IMR-90 (cell line): ENCODE measurements at regions not wholly inside any gene's neighbourhood (a gene's known extent, or its start where the extent isn't known, plus 50 kb on each side); places are given as distances from the start of the nearest gene placed in this dataset.

Experiments
- ATAC-seq: fragments of 200-7000 bp; cut with Tn5 transposase; 2 replicates; pipeline ENCODE4 v1.9.1; 2020; ENCODE audit warnings: low read depth, mild to moderate bottlenecking, moderate library complexity
- BruUV-seq: library from RNA; stranded (reverse); fragments of 400-500 nt; replicated peaks from 2 replicates; lab custom pipeline; 2021; lab: Mats Ljungman, UMichigan
- CTCF ChIA-PET: fragments of 300-600 bp; formaldehyde crosslinking; extraction: SDS; loops from one replicate; lab custom pipeline; 2021; ENCODE audit warnings: antibody characterized with exemption; lab: Yijun Ruan, JAX
- POLR2A ChIA-PET: fragments of 300-600 bp; sonication (Branson Sonifier 250); formaldehyde crosslinking; loops from one replicate; lab custom pipeline; 2022; ENCODE audit warnings: antibody characterized with exemption; ENCODE audit not compliant: unreplicated experiment; lab: Charles Lee
- DNase-seq: peaks from one replicate; pipeline ENCODE4 v3.0.0; 2013
- H2AFZ ChIP-seq: replicated peaks from 2 replicates; pipeline ENCODE3; 2013; ENCODE audit warnings: low read length, mild to moderate bottlenecking; ENCODE audit not compliant: poor library complexity
- H2AK5ac ChIP-seq: 2 replicates; pipeline ENCODE4 v1.6.1; 2013; ENCODE audit warnings: low read depth, low read length, inconsistent platforms
- H2AK9ac ChIP-seq: replicated peaks from 2 replicates; pipeline ENCODE3; 2013; ENCODE audit warnings: mild to moderate bottlenecking, low read depth, low read length, moderate library complexity; ENCODE audit not compliant: poor library complexity
- H2BK120ac ChIP-seq: 2 replicates; pipeline ENCODE4 v1.6.1; 2013; ENCODE audit warnings: low read depth, low read length, inconsistent platforms
- H2BK15ac ChIP-seq: 3 replicates; pipeline ENCODE4 v1.6.1; 2013; ENCODE audit warnings: low read depth, low read length, inconsistent platforms
- H2BK20ac ChIP-seq: 2 replicates; pipeline ENCODE4 v1.6.1; 2013; ENCODE audit warnings: low read depth, mild to moderate bottlenecking, inconsistent platforms, low read length, moderate library complexity
- H2BK5ac ChIP-seq: 2 replicates; pipeline ENCODE4 v1.6.1; 2013; ENCODE audit warnings: mild to moderate bottlenecking, low read depth, low read length, inconsistent platforms; ENCODE audit not compliant: poor library complexity, severe bottlenecking
- H3K14ac ChIP-seq: replicated peaks from 2 replicates; pipeline ENCODE4 v1.6.1; 2013; ENCODE audit warnings: low read depth, low read length, inconsistent platforms
- H3K18ac ChIP-seq: 2 replicates; pipeline ENCODE4 v1.6.1; 2013; ENCODE audit warnings: low read depth, low read length, control low read depth
- H3K23ac ChIP-seq: 2 replicates; pipeline ENCODE4 v1.6.1; 2013; ENCODE audit warnings: low read depth, low read length, inconsistent platforms
- H3K27ac ChIP-seq: 2 replicates; pipeline ENCODE4 v1.5.1; 2013; ENCODE audit warnings: mild to moderate bottlenecking, control low read depth, low read length; ENCODE audit not compliant: insufficient read depth
- H3K27me3 ChIP-seq: 2 replicates; pipeline ENCODE4 v1.6.1; 2013; ENCODE audit warnings: low read length; ENCODE audit not compliant: control insufficient read depth, insufficient read depth
- H3K36me3 ChIP-seq: 2 replicates; pipeline ENCODE4 v1.6.1; 2013; ENCODE audit warnings: low read length, mixed read lengths; ENCODE audit not compliant: control insufficient read depth, insufficient read depth
- H3K4ac ChIP-seq: 2 replicates; pipeline ENCODE4 v1.6.1; 2013; ENCODE audit warnings: low read depth, low read length, inconsistent platforms
- H3K4me1 ChIP-seq: 2 replicates; pipeline ENCODE4 v1.6.1; 2013; ENCODE audit warnings: low read length, mixed read lengths; ENCODE audit not compliant: control insufficient read depth, insufficient read depth
- H3K4me2 ChIP-seq: 2 replicates; pipeline ENCODE4 v1.6.1; 2013; ENCODE audit warnings: low read depth, mild to moderate bottlenecking, control low read depth, low read length, moderate library complexity
- H3K4me3 ChIP-seq: 2 replicates; pipeline ENCODE4 v1.5.1; 2013; ENCODE audit warnings: low read depth, mild to moderate bottlenecking, control low read depth, low read length, moderate library complexity; ENCODE audit not compliant: insufficient read depth
- H3K56ac ChIP-seq: 2 replicates; pipeline ENCODE4 v1.6.1; 2013; ENCODE audit warnings: low read length, inconsistent platforms; ENCODE audit not compliant: insufficient read depth; ENCODE audit errors: extremely low read depth
- H3K79me1 ChIP-seq, 2 experiments: 2 replicates each; pipeline ENCODE4 v1.6.1; 2013; ENCODE audit warnings: low read length in 2 of 2, inconsistent platforms in 1 of 2, low read depth in 1 of 2
- H3K9ac ChIP-seq: 2 replicates; pipeline ENCODE4 v1.6.1; 2013; ENCODE audit warnings: low read depth, low read length, control low read depth
- H3K9me1 ChIP-seq: 2 replicates; pipeline ENCODE4 v1.6.1; 2013; ENCODE audit warnings: low read length, inconsistent platforms; ENCODE audit not compliant: insufficient read depth
- H3K9me3 ChIP-seq: 2 replicates; pipeline ENCODE4 v1.6.1; 2013; ENCODE audit warnings: low read length; ENCODE audit not compliant: control insufficient read depth, insufficient read depth
- H4K20me1 ChIP-seq: 2 replicates; pipeline ENCODE4 v1.6.1; 2013; ENCODE audit warnings: low read length, inconsistent platforms; ENCODE audit not compliant: insufficient read depth
- H4K5ac ChIP-seq: 2 replicates; pipeline ENCODE4 v1.6.1; 2013; ENCODE audit warnings: mild to moderate bottlenecking, low read depth, low read length, control low read depth
- H4K8ac ChIP-seq, 2 experiments: 2 replicates each; pipeline ENCODE4 v1.6.1; 2013; ENCODE audit warnings: low read depth in 2 of 2, low read length in 2 of 2, control low read depth in 1 of 2, inconsistent platforms in 1 of 2
- H4K91ac ChIP-seq: 2 replicates; pipeline ENCODE4 v1.6.1; 2013; ENCODE audit warnings: low read depth, low read length, inconsistent platforms; ENCODE audit not compliant: insufficient read depth
- FOS ChIP-seq: fragments of 150-350 bp; IDR thresholded peaks from 2 replicates; pipeline ENCODE4 v1.6.1; 2016; ENCODE audit warnings: low read depth, low read length
- MAFK ChIP-seq: IDR thresholded peaks from 2 replicates; pipeline ENCODE4 v1.6.1; 2012; ENCODE audit warnings: low read depth, low read length, improper control_type of control experiment
- MXI1 ChIP-seq: IDR thresholded peaks from 2 replicates; pipeline ENCODE4 v1.6.1; 2012; ENCODE audit warnings: low read depth, mild to moderate bottlenecking, low read length, moderate library complexity, borderline replicate concordance
- NFE2L2 ChIP-seq: fragments of 150-350 bp; IDR thresholded peaks from 2 replicates; pipeline ENCODE4 v1.6.1; 2016; ENCODE audit warnings: low read depth, mild to moderate bottlenecking, low read length
- RCOR1 ChIP-seq: IDR thresholded peaks from 2 replicates; pipeline ENCODE4 v1.6.1; 2012; ENCODE audit warnings: mild to moderate bottlenecking, low read length, improper control_type of control experiment; ENCODE audit not compliant: insufficient replicate concordance
- WGBS, 2 experiments: methylation state at CpG; one replicate each; pipeline versions ENCODE4 v1.1.5 to v1.1.7; 2013; ENCODE audit warnings: missing lambda C conversion rate in 2 of 2; ENCODE audit not compliant: insufficient read length in 1 of 2; ENCODE audit errors: extremely low coverage in 2 of 2; 5-methylcytosine and 5-hydroxymethylcytosine counted together
- dilution Hi-C: fragments of 300-500 bp; cut with HindIII; formaldehyde crosslinking; loops from one replicate; pipeline ENCODE4 v1.14.3; 2018; ENCODE audit warnings: low sequenced_read_pairs; ENCODE audit not compliant: unreplicated experiment
- in situ Hi-C: fragments of 300-500 bp; cut with MboI; formaldehyde crosslinking; loops from 3 replicates; pipeline ENCODE4 v1.14.3; 2019; ENCODE audit warnings: low sequenced_read_pairs, inconsistent platforms, mixed read lengths
- intact Hi-C: fragments of 100-400 bp; cut with micrococcal nuclease; formaldehyde crosslinking; loops from 2 replicates; pipeline ENCODE4 v1.10.0; 2022
- TF ChIP-seq, protein P1 (sequence below): fragments of 150-350 bp; IDR thresholded peaks from 2 replicates; pipeline ENCODE4 v1.6.1; 2017; ENCODE audit warnings: mild to moderate bottlenecking, antibody characterized with exemption, low read length, low read depth

DNA sequence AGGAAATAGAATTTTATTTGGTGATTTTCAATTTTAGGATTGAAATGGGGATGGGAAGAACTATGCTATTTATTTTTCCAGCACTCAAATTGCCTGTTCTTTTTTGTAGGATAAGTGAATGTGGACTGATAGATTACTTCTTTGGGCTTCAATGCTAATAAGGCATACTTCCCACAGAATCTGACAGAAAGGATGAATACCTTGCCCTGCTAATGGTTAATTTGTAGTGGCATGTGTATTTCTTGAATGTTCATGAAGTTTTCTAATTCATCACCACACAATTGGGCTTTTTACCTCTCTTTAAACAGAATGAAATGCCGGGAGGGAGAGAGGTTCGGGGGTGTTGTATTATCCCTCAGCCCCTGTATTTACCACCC is 369.1 kb upstream of the ADGRL2 start:
- no peak for TF ChIP-seq NFE2L2
- TF ChIP-seq, protein P1, sequence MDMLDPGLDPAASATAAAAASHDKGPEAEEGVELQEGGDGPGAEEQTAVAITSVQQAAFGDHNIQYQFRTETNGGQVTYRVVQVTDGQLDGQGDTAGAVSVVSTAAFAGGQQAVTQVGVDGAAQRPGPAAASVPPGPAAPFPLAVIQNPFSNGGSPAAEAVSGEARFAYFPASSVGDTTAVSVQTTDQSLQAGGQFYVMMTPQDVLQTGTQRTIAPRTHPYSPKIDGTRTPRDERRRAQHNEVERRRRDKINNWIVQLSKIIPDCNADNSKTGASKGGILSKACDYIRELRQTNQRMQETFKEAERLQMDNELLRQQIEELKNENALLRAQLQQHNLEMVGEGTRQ = no peak
- no peak for TF ChIP-seq RCOR1
- no peak for TF ChIP-seq FOS
- TF ChIP-seq MXI1 = no peak
- TF ChIP-seq MAFK = no peak
- no peaks in the 10 kb centered on the region for H3K27me3 ChIP-seq
- no CpG with 5 or more reads among the region's 2 CpGs for WGBS, 2 experiments
- H4K91ac ChIP-seq = no peak overlapping the region
- H3K27ac ChIP-seq = no peak overlapping the region
- no peaks in the 10 kb centered on the region for H3K9me1 ChIP-seq
- H2AK5ac ChIP-seq = no peak overlapping the region
- ATAC-seq = no peak
- no peak overlapping the region for H2BK5ac ChIP-seq
- H3K9ac ChIP-seq = no peak overlapping the region
- DNase-seq = no peak
- no peak overlapping the region for H3K18ac ChIP-seq
- H2BK120ac ChIP-seq = no peak overlapping the region
- no peaks in the 10 kb centered on the region for H3K9me3 ChIP-seq
- H2BK15ac ChIP-seq = no peak overlapping the region
- no peak overlapping the region for H3K56ac ChIP-seq
- H2AK9ac ChIP-seq = no peak overlapping the region
- H3K4me2 ChIP-seq = no peak overlapping the region
- no peaks in the 10 kb centered on the region for H4K20me1 ChIP-seq
- ChIA-PET POLR2A (no interaction called here), CTCF (no interaction called here)
- H3K79me1 ChIP-seq = no peaks in the 10 kb centered on the region
- no peaks in the 10 kb centered on the region for H3K4me1 ChIP-seq
- no TSS peak for BruUV-seq
- no peak overlapping the region for H3K14ac ChIP-seq
- H3K23ac ChIP-seq = no peak overlapping the region
- intact Hi-C loops = no loop called here
- in situ Hi-C loops = no loop called here
- no peak overlapping the region for H4K8ac ChIP-seq
- no peak overlapping the region for H3K4ac ChIP-seq
- H4K5ac ChIP-seq = no peak overlapping the region
- H2AFZ ChIP-seq = no peak overlapping the region
- no peak overlapping the region for H3K4me3 ChIP-seq
- H2BK20ac ChIP-seq = no peak overlapping the region
- H3K36me3 ChIP-seq = no peaks in the 10 kb centered on the region
- dilution Hi-C loops = no loop called here
